ENCODE measurements at regions not wholly inside any gene's neighbourhood (a gene's known extent, or its start where the extent isn't known, plus 50 kb on each side); places are given as distances from the start of the nearest gene placed in this dataset.

- no peak for TF ChIP-seq CTCF (IDR thresholded peaks at IDR 0.05; ENCODE audit: extremely low read depth in 1 of 2, insufficient read depth in 1 of 2, low read depth in 1 of 2, low read length in 2 of 2)
- no peak for TF ChIP-seq POLR2A (IDR thresholded peaks at IDR 0.05; ENCODE audit: low read depth, low read length)
- TF ChIP-seq EZH2 (IDR thresholded peaks at IDR 0.05; ENCODE audit: borderline replicate concordance, low read depth, low read length, severe bottlenecking): no peak
Measured at GRCh38 chr6:41449399-41450245, 96.6 kb upstream of the FOXP4 start.
